PC-9 (cell line): ENCODE measurements at regions not wholly inside any gene's neighbourhood (a gene's known extent, or its start where the extent isn't known, plus 50 kb on each side); places are given as distances from the start of the nearest gene placed in this dataset.

Experiments used
- BruUV-seq: library from RNA; stranded (reverse); fragments of 400-500 nt; replicated peaks from 2 replicates; lab custom pipeline; 2021; lab: Mats Ljungman, UMichigan
- CTCF ChIA-PET: fragments of 300-600 bp; sonication (Branson Sonifier 250); formaldehyde crosslinking; loops from one replicate; lab custom pipeline; 2022; ENCODE audit warnings: antibody characterized with exemption; lab: Charles Lee
- POLR2A ChIA-PET: fragments of 300-600 bp; sonication (Branson Sonifier 250); formaldehyde crosslinking; loops from one replicate; lab custom pipeline; 2022; ENCODE audit warnings: antibody characterized with exemption; ENCODE audit not compliant: unreplicated experiment; lab: Charles Lee
- DNase-seq, 2 experiments: peaks; one replicate each; pipeline versions ENCODE4 v3.0.0 to v3.0.0-alpha.2; 2015 to 2022; ENCODE audit warnings: mixed read lengths in 1 of 2
- H2AFZ ChIP-seq: fragments of 200-600 bp; sonication (generic); 2 replicates; pipeline ENCODE4 v1.8.1; 2017; ENCODE audit warnings: antibody characterized with exemption
- H3F3A ChIP-seq: fragments of 200-600 bp; sonication (generic); 2 replicates; pipeline ENCODE4 v1.8.1; 2017; ENCODE audit warnings: antibody characterized with exemption, mild to moderate bottlenecking, low read depth; ENCODE audit not compliant: insufficient read depth
- H3K27ac ChIP-seq: fragments of 200-600 bp; sonication (generic); 2 replicates; pipeline ENCODE4 v1.6.1; 2016; ENCODE audit warnings: mixed run types
- H3K27me3 ChIP-seq: fragments of 200-600 bp; sonication (generic); 2 replicates; pipeline ENCODE4 v1.6.1; 2016; ENCODE audit warnings: low read depth, mixed run types; ENCODE audit not compliant: insufficient read depth
- H3K36me3 ChIP-seq: fragments of 200-600 bp; sonication (generic); 2 replicates; pipeline ENCODE4 v1.6.1; 2016; ENCODE audit warnings: low read depth, mixed run types
- H3K4me1 ChIP-seq: fragments of 200-600 bp; sonication (generic); replicated peaks from 2 replicates; pipeline ENCODE4 v1.6.1; 2016; ENCODE audit warnings: mixed run types; ENCODE audit not compliant: insufficient read depth
- H3K4me2 ChIP-seq: fragments of 200-600 bp; sonication (generic); 2 replicates; pipeline ENCODE4 v1.6.1; 2017; ENCODE audit warnings: mixed run types
- H3K4me3 ChIP-seq: fragments of 200-600 bp; sonication (generic); 2 replicates; pipeline ENCODE4 v1.6.1; 2016; ENCODE audit warnings: mixed run types
- H3K79me2 ChIP-seq: fragments of 200-600 bp; sonication (generic); 2 replicates; pipeline ENCODE4 v1.6.1; 2017; ENCODE audit warnings: low read depth, mixed run types
- H3K9me2 ChIP-seq: fragments of 200-600 bp; sonication (generic); 2 replicates; pipeline ENCODE4 v1.8.1; 2017; ENCODE audit warnings: mild to moderate bottlenecking; ENCODE audit not compliant: insufficient read depth
- H3K9me3 ChIP-seq: fragments of 200-600 bp; sonication (generic); 2 replicates; pipeline ENCODE4 v1.8.1; 2016; ENCODE audit warnings: low read depth; ENCODE audit not compliant: insufficient read depth
- H4K20me1 ChIP-seq: fragments of 200-600 bp; sonication (generic); 2 replicates; pipeline ENCODE4 v1.8.1; 2017; ENCODE audit not compliant: insufficient read depth
- EZH2 ChIP-seq: fragments of 200-600 bp; sonication (generic); IDR thresholded peaks from 2 replicates; pipeline ENCODE4 v1.8.0; 2017; ENCODE audit warnings: antibody characterized with exemption, low read depth
- intact Hi-C: fragments of 100-400 bp; cut with micrococcal nuclease; formaldehyde crosslinking; loops from one replicate; pipeline ENCODE4 v1.10.0; 2022; ENCODE audit not compliant: unreplicated experiment
- TF ChIP-seq, protein P1 (sequence below): fragments of 200-600 bp; sonication (generic); conservative IDR thresholded peaks from 2 replicates; pipeline ENCODE4 v1.6.1; 2017; ENCODE audit warnings: mixed run types, antibody characterized with exemption, mild to moderate bottlenecking, moderate library complexity

GRCh38 chr2:240350006-240350355, 85.5 kb upstream of the GPC1 start:
- TF ChIP-seq EZH2, result no peak
- TF ChIP-seq, protein P1, sequence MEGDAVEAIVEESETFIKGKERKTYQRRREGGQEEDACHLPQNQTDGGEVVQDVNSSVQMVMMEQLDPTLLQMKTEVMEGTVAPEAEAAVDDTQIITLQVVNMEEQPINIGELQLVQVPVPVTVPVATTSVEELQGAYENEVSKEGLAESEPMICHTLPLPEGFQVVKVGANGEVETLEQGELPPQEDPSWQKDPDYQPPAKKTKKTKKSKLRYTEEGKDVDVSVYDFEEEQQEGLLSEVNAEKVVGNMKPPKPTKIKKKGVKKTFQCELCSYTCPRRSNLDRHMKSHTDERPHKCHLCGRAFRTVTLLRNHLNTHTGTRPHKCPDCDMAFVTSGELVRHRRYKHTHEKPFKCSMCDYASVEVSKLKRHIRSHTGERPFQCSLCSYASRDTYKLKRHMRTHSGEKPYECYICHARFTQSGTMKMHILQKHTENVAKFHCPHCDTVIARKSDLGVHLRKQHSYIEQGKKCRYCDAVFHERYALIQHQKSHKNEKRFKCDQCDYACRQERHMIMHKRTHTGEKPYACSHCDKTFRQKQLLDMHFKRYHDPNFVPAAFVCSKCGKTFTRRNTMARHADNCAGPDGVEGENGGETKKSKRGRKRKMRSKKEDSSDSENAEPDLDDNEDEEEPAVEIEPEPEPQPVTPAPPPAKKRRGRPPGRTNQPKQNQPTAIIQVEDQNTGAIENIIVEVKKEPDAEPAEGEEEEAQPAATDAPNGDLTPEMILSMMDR, result no peak
- CTCF ChIA-PET, result no interaction called here
- H3K9me2 ChIP-seq, result no peaks in the 10 kb centered on the region
- no TSS peak for BruUV-seq
- no peaks in the 10 kb centered on the region for H3K36me3 ChIP-seq
- H3K27ac ChIP-seq, result no peak overlapping the region
- intact Hi-C loops, result no loop called here
- H3K79me2 ChIP-seq, result no peaks in the 10 kb centered on the region
- POLR2A ChIA-PET, result no interaction called here
- no peaks in the 10 kb centered on the region for H4K20me1 ChIP-seq
- H3K4me3 ChIP-seq, result no peak overlapping the region
- H3K9me3 ChIP-seq, result peaks cover 4% of the 10 kb centered on the region; the same call in 1 of the 2 replicates
- H3K4me2 ChIP-seq, result no peak overlapping the region
- peaks cover 33% of the 10 kb centered on the region; the same call in 1 of the 2 replicates for H3K27me3 ChIP-seq
- H2AFZ ChIP-seq, result no peak overlapping the region
- DNase-seq, result no peak
- H3K4me1 ChIP-seq, result no peaks in the 10 kb centered on the region
- H3F3A ChIP-seq, result no peaks in the 10 kb centered on the region

GRCh38 chr2:240350696-240351087, 84.8 kb upstream of the GPC1 start:
- POLR2A ChIA-PET, result no interaction called here
- H3K36me3 ChIP-seq, result no peaks in the 10 kb centered on the region
- H3K79me2 ChIP-seq, result no peaks in the 10 kb centered on the region
- DNase-seq, result no peak
- no peaks in the 10 kb centered on the region for H4K20me1 ChIP-seq
- H3K4me1 ChIP-seq, result no peaks in the 10 kb centered on the region
- CTCF ChIA-PET, result no interaction called here
- intact Hi-C loops, result no loop called here
- no peak overlapping the region for H2AFZ ChIP-seq
- TF ChIP-seq, protein P1, result no peak
- TF ChIP-seq EZH2, result no peak
- H3K4me2 ChIP-seq, result no peak overlapping the region
- H3F3A ChIP-seq, result no peaks in the 10 kb centered on the region
- no TSS peak for BruUV-seq
- H3K9me3 ChIP-seq, result no peaks in the 10 kb centered on the region; the same call in 1 of the 2 replicates
- no peaks in the 10 kb centered on the region for H3K9me2 ChIP-seq
- no peak overlapping the region for H3K27ac ChIP-seq
- no peak overlapping the region for H3K4me3 ChIP-seq
- H3K27me3 ChIP-seq, result peaks cover 33% of the 10 kb centered on the region; the same call in 1 of the 2 replicates

DNA sequence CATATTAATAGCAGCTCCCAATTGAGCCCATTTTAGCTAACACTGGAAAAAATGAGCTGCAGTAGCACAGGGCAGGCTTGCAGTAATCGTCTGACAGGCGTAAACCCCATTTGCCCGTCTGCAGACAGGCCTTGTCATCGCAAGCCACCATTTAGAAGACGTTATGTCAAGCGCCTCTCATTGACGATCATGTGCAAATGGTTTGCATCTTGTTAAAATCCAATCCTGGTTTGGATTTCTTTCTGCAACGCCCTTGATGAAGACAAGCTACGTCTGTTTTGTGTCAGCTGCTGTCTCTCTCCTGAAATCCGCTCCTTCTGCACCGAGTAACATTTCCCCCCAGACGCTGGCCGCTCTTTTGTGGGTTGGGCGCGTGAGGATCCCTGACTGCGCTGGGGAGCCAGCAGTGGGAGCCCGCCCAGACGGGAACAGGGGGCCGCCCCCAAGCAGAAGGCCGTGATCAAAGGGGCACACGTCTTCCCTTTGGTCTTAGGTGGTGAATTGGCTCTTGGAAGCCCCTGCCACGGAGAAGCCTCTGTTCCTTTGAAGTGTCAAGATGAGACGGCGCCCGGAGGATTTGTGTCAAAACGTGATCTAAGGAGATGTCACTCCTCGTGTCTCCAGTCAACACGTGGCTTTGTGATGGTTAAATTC, 84.2 kb upstream of the GPC1 start:
- no peaks in the 10 kb centered on the region for H3K9me2 ChIP-seq
- H3K4me1 ChIP-seq, result no peaks in the 10 kb centered on the region
- no peak overlapping the region for H3K27ac ChIP-seq
- no peaks in the 10 kb centered on the region for H3K79me2 ChIP-seq
- ChIA-PET CTCF (no interaction called here), POLR2A (no interaction called here)
- no peaks in the 10 kb centered on the region for H4K20me1 ChIP-seq
- no peaks in the 10 kb centered on the region for H3F3A ChIP-seq
- no peak for DNase-seq
- intact Hi-C loops, result no loop called here
- H3K4me3 ChIP-seq, result no peak overlapping the region
- H3K36me3 ChIP-seq, result no peaks in the 10 kb centered on the region
- BruUV-seq, result no TSS peak
- H2AFZ ChIP-seq, result no peak overlapping the region
- peaks cover 33% of the 10 kb centered on the region; the same call in 1 of the 2 replicates for H3K27me3 ChIP-seq
- no peak overlapping the region for H3K4me2 ChIP-seq
- no peak for TF ChIP-seq EZH2
- TF ChIP-seq, protein P1, result no peak
- H3K9me3 ChIP-seq, result no peaks in the 10 kb centered on the region
